GM19397 (cell line): ENCODE measurements at regions not wholly inside any gene's neighbourhood (a gene's known extent, or its start where the extent isn't known, plus 50 kb on each side); places are given as distances from the start of the nearest gene placed in this dataset.

ENCODE experiments used
- ATAC-seq: cut with Tn5 transposase; IDR thresholded peaks from one replicate; pipeline ENCODE4 v1.9.1; 2021; ENCODE audit warnings: mild to moderate bottlenecking, moderate library complexity; ENCODE audit not compliant: unreplicated experiment

DNA sequence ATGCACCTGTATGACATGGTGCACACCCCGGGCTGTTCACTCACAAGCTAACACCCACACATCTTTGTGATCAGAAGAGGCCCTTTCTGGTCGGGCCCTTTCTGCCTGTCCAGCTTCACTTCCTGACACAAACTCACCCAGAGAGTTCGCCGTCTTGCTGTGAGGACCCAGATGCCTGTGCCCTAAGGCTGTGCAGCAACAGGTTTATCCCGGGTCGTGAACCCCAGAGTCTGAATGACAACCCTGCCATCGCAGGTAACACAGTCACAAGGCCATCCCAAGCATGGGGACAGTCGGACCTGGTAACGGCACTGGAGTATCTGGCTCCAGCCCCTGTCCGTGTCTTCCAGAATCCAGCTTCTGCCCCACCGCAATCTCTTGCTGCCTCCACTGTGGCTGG is 235.1 kb downstream of the BUD13 start:
- ATAC-seq: no peak

DNA sequence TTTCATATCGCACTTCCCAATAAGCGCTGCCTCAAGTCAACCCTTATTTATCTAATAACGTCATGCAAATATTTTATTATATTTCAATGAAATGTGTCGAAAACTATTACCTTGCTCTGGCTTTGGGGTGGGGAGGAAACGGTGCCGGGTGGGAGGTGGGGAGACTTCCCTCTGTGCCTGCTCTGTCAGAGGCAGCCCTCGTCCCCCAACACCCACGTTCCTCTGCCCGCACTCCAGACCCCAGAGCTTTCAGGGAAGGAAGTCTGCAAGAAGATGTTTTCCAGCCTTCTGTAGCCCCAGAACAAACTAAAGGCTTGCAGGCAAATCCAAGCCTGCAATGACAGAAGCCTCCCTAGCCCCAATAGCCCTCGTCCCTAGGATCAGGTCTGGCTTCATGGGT is 235.7 kb downstream of the BUD13 start:
- ATAC-seq: no peak

DNA sequence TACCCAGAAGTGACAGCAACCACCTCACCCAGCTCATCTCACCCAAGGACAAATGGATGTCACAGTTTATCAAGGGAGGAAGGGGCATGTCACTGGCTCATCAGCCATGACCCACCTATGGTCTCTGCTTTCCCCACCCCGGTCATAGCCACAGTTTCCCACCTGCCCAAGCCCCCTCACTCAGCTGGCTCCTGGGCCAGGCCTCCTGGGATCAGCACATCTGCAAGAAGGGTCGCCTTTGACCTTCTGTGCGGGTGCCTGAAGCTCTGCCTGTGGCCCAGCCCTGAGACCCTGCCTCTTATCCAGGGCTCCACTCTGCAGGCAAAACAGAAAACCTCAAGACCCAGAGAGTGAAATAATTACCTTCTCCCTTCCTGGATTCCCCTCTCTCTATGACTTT is 236.4 kb downstream of the BUD13 start:
- ATAC-seq: no peak

DNA sequence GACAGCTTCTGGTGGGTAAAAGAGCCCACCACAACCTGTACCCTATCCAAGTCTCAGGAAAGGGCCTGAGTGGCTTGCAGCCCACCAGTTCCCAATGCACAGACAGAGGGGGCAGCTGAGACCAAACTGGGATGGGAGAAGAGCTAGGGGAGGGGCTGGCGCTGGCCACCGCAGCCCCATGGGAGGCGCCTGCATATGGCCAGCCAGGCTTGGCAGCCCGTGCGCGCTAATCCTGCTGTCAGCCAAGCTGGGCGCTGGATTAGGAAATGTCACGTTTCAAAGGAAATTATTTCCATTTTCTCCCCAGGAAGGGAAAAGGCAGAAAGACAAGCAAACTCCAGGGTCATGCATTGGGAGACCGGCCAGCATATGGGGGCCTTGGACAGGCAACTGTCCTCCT is 236.8 kb downstream of the BUD13 start:
- ATAC-seq: no peak

DNA sequence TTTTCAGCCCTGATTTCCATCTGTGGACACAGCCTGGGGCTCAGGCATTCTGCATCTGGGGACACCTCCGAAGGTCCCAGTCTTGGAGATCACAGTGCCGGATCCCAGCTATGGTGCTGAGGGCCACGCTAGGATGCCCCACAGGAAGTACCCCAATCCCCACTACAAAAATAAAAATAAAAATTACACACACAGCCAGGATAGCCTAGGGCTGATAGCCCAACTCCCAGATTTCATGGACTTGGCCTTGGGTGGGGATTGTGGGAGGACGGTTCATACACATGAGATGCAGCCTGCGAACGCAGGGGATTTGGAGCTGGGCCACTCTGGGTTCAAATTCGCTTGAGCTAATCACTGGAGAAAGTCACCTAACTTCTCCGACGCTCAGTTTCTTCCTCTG is 237.7 kb downstream of the BUD13 start:
- no peak for ATAC-seq

DNA sequence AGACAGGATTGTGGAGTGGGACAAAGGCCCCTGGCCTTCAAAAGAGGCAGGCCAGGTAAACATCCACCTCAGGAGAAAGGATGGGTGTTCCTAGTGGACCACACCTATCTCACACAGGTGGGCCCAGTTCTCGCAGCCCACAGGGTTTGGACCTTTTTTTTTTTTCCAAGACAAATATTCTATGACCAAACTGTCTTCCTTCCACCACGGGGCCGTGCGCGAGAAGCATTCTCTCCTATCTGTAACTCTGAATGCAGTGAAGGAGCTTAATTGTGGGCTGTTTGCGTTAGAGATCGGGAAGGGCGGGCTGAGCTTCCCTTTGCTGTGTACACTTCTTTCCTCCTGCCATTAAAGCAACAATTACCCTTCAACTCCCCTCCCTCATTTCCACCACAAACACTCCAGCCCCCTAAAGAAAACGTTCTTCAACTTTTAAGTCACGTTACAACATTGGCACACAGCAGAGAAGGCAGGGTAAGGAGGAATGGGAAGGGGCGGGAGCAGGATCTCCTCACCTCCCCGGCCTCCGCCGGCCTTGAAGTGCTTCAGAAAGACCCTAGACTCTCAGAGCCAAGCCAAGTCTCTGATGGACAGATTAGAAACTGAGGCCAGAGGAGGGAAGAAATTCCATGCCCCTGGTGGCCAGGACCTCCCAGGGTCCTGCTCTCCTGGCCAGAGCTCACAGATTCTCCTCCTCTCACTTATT is 238.4 kb downstream of the BUD13 start:
- no peak for ATAC-seq

DNA sequence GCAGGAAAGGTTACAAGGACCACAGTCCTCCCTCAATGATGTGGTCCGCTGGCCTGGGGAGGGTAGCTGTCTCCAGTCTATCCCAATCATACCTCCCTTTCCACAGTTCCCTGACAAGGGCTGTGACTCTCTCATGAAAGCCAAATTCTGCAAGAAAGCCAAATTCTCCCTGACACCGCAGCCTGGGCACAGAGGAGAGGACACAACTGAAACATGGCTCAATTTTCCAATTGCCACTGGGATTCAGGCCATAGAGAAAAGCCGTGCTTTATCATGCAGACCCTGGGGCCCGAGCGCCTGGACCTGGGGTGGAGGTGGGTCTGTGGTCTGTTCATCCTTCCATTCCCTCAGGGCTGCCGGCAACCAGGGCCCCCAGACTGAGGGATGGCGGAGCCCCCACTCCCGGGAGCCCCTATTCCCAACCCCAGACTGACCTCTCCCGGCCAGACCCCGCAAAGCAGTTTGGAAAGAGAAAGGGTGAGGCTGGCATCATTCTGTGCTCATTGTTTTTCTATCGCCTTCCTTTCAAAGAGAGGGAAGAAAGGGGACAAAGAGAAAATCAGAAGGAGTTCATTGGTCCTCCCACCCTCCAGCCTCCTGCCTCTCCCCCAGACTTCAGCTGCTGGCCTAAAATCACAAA is 239.5 kb downstream of the BUD13 start:
- ATAC-seq: no peak

DNA sequence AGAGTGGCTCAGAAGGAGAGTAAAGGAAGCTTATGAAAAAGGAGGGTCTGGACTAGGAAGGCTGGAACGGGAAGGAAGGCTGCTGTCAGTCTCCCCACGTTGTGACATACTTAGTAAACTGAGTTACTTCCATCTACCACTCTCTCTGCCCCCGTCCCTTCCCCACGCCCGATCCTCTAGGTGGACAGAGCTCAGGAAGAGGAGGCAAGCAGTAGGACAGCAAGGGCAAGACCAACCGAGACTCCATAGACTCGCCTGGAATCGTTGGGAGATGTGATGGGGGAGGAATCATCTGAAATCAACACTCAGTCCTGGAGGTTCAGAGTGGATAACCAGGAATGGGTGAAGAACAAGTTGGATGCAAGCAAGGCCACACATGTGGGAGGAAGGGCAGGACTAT is 240.7 kb downstream of the BUD13 start:
- no peak for ATAC-seq

DNA sequence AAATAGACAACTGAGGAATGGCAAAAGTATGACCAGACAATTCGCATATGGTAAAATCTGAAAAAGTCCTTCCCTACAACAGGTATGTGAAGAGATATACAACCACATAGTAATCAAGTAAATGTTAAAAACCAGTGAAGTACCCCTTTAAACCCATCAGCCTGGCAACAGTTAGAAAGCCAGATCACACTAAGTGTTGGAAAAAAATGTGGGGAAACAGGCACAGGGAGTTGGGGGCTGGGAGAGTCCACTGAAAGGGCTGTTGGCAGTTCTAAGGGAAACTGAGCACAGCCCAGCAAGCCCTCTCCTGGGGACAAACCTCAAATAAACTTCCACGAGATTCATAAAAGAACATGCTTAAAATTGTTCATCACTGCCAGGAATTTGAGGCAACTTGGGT is 242.1 kb downstream of the BUD13 start:
- ATAC-seq: no peak

DNA sequence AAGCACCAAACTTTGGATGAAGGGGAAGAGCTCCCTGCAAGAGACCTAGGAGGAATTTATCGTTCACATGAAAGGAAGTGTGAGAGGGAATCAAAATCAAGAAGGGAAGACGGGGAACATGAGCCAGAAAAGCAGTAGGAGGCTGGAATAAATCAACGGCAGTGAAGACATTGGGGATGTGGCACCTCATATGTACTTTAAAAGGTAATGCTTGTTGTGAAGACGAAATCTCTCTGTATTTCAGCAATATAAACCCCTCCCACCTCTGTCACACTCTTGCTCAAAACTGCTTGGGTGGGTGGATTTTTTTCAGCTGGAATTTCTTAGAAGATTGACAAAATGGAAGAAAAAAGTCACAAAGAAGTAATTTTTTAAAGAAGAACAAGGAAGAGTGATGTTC is 243.5 kb downstream of the BUD13 start:
- ATAC-seq: no peak

DNA sequence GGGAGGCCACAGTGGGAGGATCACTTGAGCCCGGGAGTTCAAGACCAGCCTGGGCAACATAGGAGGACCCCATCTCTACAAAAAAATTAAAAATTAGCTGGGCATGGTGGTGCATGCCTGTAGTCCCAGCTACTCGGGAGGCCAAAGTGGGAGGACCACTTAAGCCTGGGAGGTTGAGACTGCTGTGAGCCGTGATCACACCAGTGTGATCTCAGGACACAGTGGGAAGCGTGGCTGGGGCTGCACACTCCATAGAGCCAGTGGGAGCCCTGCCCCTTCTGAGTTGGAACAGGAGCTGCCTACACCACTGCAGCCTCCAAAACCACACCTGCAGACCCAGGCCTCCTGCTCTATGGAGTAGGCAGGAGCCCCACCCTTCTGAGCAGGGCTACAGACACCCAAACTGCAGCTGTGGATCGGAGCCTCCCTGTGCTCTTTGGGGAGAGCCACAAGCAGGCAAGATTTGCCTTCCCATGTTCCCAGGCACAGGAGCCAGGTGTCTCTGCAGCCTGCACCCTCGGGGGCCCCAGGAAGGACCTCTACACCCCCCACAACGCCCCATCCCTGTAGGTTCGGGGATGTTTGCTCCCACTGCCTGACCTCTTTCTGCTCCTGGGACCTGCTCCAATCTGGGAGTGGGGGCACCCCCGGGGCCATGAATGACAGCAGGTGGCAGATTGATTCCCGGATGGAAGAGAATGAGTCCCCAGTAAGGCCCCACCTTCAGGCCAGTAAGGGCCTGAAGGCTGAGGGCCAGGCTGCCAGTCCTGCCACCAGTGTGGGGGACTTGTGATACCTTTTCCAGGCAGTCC is 245.4 kb downstream of the BUD13 start:
- no peak for ATAC-seq

DNA sequence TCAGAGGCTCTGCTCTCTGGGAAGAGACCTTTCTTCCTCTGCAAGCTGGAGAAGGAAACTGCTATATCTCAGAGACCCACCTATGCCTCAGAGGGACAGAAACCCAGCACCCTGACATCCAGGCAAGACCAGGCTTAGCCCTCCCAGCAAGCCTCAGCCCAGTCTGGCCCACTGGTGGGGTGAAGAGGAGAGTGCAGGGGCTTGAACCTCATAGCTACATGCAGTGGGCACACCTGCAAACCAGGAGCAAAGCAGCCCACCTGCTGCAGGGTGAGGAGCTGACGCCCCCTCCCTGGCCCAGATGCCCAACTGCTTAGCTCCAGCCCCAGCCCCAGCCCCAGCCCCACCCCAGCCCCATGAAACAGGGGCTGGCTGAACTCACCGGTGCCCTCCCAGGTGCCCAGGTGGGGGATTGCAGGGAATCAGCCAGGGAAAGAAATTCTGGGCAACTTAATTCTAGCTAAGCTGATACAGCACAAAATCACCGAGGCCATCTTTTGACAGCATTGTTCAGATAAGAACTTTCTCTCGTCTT is 246.8 kb downstream of the BUD13 start:
- no peak for ATAC-seq

DNA sequence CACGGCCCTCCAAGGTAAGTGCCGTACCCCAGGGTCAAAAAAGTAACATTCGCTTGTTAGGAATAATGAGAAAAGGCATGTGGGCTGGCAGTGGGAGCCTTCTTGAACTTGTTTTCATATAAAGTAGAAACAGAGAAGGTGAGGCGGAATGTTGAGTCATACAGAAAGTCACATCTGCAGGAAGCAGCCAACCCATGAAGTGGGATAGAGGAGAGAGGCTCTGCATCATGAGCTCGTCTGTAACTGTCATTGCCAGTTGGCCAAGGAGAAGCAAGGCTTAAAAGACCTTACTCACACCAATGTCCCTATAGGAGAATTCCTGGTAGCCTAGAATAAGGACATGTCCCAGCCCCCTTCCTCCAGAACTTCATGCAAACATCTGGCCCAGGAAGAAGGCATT is 253.3 kb downstream of the BUD13 start:
- ATAC-seq: no peak

DNA sequence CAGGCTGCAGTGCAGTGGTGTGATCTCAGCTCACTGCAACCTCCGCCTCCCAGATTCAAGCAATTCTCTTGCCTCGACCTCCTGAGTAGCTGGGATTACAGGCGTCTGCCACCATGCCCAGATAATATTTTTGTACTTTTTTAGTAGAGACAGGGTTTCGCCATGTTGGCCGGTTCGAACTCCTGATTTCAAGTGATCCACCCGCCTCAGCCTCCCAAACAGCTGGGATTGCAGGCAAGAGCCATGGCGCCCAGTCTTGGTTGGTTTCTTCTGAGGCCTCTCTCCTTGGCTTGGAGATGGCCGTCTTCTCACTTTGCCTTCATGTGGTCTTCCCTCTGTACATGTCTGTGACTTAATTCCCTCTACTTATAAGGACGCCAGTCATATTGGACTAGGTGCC is 254.6 kb downstream of the BUD13 start:
- no peak for ATAC-seq

DNA sequence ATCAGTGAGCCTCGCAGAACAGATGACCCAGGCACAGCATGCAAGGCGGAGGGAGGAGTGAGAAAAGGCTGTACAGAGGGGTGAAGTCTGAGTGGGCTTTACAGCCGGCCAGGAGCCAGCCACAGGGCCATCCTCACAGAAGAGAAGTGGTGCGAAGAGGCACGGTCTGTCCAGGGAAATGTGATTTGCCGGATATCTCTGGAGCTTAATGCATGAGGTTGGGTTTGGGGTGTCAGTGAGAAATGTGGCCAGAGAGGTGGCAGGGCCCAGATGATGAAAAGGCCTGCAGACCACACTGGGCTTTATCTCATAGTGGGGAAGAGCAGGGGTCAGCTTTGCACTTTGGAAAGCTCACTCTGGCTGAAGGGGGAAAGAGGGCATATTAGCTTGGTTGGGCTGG is 255.2 kb downstream of the BUD13 start:
- ATAC-seq: no peak

DNA sequence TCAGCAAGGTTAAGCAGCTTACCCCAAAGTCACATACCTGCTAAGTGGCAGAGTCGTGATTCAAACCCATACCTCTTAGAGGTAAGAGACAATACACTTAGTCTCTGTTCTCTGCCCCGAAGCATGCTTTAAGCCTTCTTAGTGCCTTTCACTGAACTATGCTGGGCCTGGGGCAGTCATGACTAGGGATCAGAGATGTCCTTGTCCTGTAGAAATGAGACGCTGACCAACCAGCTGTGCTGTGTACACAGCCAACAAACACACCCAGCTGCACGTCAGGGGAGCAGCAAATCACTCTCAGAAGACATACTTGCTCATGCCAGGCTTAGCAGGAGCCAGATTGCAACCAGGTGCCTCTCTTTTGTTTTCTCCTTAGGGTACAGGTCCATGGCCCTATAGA is 255.7 kb downstream of the BUD13 start:
- ATAC-seq: no peak

DNA sequence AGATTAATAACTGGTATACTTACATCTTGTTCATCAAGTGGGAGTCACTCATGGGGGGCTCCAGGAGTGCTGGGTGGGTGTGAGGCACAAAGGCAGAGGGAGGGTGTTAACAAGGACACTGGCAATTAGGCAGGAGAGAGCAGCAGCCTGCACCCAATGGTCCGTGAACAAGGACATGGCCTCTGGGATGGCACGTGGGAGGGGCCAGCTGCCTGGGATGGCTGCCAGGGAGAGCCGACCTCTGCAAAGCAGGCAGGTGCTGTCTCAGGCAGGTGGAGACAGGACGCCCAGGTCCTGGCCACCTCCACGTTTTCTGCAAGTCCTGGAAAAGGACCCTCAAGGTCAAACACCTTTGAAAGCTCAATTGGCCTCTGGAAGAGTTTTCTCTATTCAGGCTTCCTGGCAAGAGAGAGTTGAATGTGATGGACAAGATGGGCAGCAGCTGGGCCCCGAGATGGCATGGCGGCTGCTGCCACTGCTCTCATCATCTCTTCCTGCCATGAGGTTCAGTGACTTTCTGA is 257.1 kb downstream of the BUD13 start:
- ATAC-seq: no peak

DNA sequence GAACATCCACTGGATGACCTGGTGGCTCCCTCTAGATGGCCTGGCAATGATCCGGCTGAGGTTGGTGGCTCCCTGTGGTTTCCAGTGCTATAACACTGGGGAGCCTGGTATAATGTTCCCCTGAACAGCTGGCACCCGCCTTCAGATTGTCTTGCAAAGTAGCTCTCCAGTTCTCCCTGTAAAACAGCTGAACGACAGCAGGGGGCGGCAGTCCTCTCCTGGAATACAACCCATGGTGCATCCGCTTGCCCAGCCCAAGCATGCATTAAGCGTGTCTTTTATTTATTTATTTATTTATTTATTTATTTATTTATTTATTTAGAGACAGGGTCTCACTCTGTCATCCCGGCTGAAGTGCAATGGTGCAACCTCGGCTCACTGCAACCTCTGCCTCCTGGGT is 258.9 kb downstream of the BUD13 start:
- no peak for ATAC-seq

DNA sequence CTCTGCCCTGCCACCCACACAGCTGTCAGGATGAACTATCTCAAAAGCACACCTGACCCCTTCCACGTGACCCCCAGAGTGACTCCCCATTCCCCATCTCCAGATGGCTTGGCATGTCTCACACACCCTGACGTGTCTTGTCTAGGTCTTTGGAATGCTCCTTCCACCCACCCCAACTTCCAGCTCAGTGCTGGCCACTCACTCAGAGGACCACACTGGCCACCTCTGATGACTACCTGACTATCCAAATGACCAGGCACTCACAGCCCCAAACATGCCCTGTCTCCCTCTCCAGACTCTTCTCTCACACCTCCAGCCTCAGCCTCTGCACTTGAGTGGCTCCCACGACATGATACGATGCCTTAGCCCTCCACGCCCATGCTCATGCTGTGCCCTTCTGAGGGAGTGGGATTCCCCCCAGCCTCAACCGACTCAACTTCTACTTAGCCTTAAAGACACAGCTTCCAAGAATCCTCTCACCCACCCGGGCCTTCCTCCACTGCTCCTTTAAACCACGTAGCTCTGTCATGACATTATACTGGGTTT is 259.4 kb downstream of the BUD13 start:
- ATAC-seq: no peak

DNA sequence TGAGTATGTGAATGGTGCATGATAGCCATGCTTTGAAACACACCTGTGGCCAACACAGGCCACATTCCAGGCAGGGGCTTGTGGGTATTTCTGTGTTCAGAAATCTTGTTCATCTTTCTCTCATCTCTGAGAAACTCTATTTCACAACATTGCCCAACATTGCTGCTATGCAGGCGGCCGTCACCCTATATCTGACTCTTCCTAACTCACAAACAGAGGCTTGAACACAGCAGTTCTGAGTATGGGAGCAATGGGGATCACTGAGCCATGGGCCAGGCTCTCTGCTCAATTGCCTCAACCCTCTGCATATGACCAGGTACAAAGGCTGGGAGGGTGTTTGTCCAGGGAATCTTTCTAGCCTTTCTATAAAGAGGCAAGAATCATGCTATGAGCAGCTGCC is 259.9 kb downstream of the BUD13 start:
- no peak for ATAC-seq

DNA sequence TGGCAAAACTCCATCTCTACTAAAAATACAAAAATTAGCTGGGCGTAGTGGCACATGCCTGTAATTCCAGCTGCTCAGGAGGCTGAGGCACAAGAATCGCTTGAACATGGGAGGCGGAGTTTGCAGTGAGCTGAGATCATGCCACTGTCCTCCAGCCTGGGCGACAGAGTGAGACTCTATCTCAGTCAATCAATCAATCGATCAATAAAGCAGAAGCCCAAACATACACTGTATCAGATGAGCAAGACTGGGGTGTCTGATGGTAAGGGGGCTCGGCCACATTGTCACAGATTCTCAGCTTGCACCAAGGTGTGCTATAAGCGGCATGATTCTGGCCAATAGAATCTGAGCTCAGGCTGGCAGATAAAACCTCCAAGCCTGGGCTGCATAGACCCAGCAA is 261.1 kb downstream of the BUD13 start:
- ATAC-seq: no peak
